ENCODE measurements at regions not wholly inside any gene's neighbourhood (a gene's known extent, or its start where the extent isn't known, plus 50 kb on each side); places are given as distances from the start of the nearest gene placed in this dataset.

GRCh38 chr13:90552702-90553101 is 794.8 kb upstream of the MIR17HG start:
- TF ChIP-seq POLR2A (IDR thresholded peaks at IDR 0.05), result no peak
- no peak for TF ChIP-seq EP300 (IDR thresholded peaks at IDR 0.05; ENCODE audit: low read depth)
- no peak for TF ChIP-seq POLR2AphosphoS5 (IDR thresholded peaks at IDR 0.05)
- no peak for TF ChIP-seq CTCF (IDR thresholded peaks at IDR 0.05)
- Histone ChIP-seq H3K4me1 (no peaks in the 10 kb centered on the region), H3K9me3 (no peaks in the 10 kb centered on the region), H3K27ac (no peak overlapping the region), H3K36me3 (no peaks in the 10 kb centered on the region), H3K4me3 (no peak overlapping the region), H3K27me3 (no peaks in the 10 kb centered on the region)
- 48 to 54% methylated on average over 2 of the region's 2 CpGs for WGBS, 2 donors (ENCODE audit: low coverage in 1 of 2)
- intact Hi-C loops (cut with DNase I; ENCODE audit: low total_unique reads), result no loop called here
- no peak for DNase-seq
- in situ Hi-C loops (cut with MboI; ENCODE audit: low pct_ligation_motif_present in 1 of 4, low pct_unique_long_range_greater_than_20kb in 1 of 4, low sequenced_read_pairs in 3 of 4), result no loop called here

GRCh38 chr13:90553159-90553558 is 794.3 kb upstream of the MIR17HG start:
- no peak for DNase-seq
- in situ Hi-C loops (cut with MboI; ENCODE audit: low pct_ligation_motif_present in 1 of 4, low pct_unique_long_range_greater_than_20kb in 1 of 4, low sequenced_read_pairs in 3 of 4), result no loop called here
- WGBS, 2 donors (ENCODE audit: low coverage in 1 of 2), result 59 to 66% methylated on average over 3 of the region's 3 CpGs

GRCh38 chr13:90557626-90558025 is 789.9 kb upstream of the MIR17HG start:
- no peak for DNase-seq
- WGBS, 2 donors (ENCODE audit: low coverage in 1 of 2), result 84 to 90% methylated on average over 2 of the region's 2 CpGs
- intact Hi-C loops (cut with DNase I; ENCODE audit: low total_unique reads), result no loop called here
- Histone ChIP-seq H3K4me1 (no peaks in the 10 kb centered on the region), H3K36me3 (no peaks in the 10 kb centered on the region), H3K4me3 (no peak overlapping the region), H3K27ac (no peak overlapping the region), H3K27me3 (no peaks in the 10 kb centered on the region), H3K9me3 (no peaks in the 10 kb centered on the region)
- in situ Hi-C loops (cut with MboI; ENCODE audit: low pct_ligation_motif_present in 1 of 4, low pct_unique_long_range_greater_than_20kb in 1 of 4, low sequenced_read_pairs in 3 of 4), result no loop called here
- no peak for TF ChIP-seq CTCF (IDR thresholded peaks at IDR 0.05)
- no peak for TF ChIP-seq EP300 (IDR thresholded peaks at IDR 0.05; ENCODE audit: low read depth)
- no peak for TF ChIP-seq POLR2AphosphoS5 (IDR thresholded peaks at IDR 0.05)
- no peak for TF ChIP-seq POLR2A (IDR thresholded peaks at IDR 0.05)

More at GRCh38 chr13:90553159-90553558, 794.3 kb upstream of the MIR17HG start:
- Histone ChIP-seq H3K27ac (no peak overlapping the region), H3K27me3 (no peaks in the 10 kb centered on the region), H3K4me1 (no peaks in the 10 kb centered on the region), H3K36me3 (no peaks in the 10 kb centered on the region), H3K4me3 (no peak overlapping the region), H3K9me3 (no peaks in the 10 kb centered on the region)
- intact Hi-C loops (cut with DNase I; ENCODE audit: low total_unique reads), result no loop called here
- no peak for TF ChIP-seq EP300 (IDR thresholded peaks at IDR 0.05; ENCODE audit: low read depth)
- no peak for TF ChIP-seq POLR2A (IDR thresholded peaks at IDR 0.05)
- TF ChIP-seq POLR2AphosphoS5 (IDR thresholded peaks at IDR 0.05), result no peak
- no peak for TF ChIP-seq CTCF (IDR thresholded peaks at IDR 0.05)

GRCh38 chr13:90562443-90562842 is 785.0 kb upstream of the MIR17HG start:
- Histone ChIP-seq H3K27me3 (no peaks in the 10 kb centered on the region), H3K27ac (no peak overlapping the region), H3K4me1 (no peaks in the 10 kb centered on the region), H3K9me3 (no peaks in the 10 kb centered on the region), H3K36me3 (no peaks in the 10 kb centered on the region), H3K4me3 (no peak overlapping the region)
- intact Hi-C loops (cut with DNase I; ENCODE audit: low total_unique reads), result no loop called here
- WGBS, 2 donors (ENCODE audit: low coverage in 1 of 2), result 34% methylated on average over 1 of the region's 1 CpG; no CpG with 5 or more reads in 1 of the 2 donors
- no peak for DNase-seq
- in situ Hi-C loops (cut with MboI; ENCODE audit: low pct_ligation_motif_present in 1 of 4, low pct_unique_long_range_greater_than_20kb in 1 of 4, low sequenced_read_pairs in 3 of 4), result no loop called here
- TF ChIP-seq EP300 (IDR thresholded peaks at IDR 0.05; ENCODE audit: low read depth) (no peak), POLR2A (IDR thresholded peaks at IDR 0.05) (no peak), CTCF (IDR thresholded peaks at IDR 0.05) (no peak), POLR2AphosphoS5 (IDR thresholded peaks at IDR 0.05) (no peak)
